ENCODE measurements at regions not wholly inside any gene's neighbourhood (a gene's known extent, or its start where the extent isn't known, plus 50 kb on each side); places are given as distances from the start of the nearest gene placed in this dataset.

- H3K36me3 ChIP-seq (replicated peaks in 1 of 2; ENCODE audit: control insufficient read depth in 1 of 2, insufficient read depth in 2 of 2, low read length in 2 of 2) = no peaks in the 10 kb centered on the region
- in situ Hi-C loops (cut with HindIII; ENCODE audit: extremely low pct_ligation_motif_present, low pct_unique_long_range_greater_than_20kb) = no loop called here
- TF ChIP-seq ZNF275 (CRISPR knock-in tag; IDR thresholded peaks at IDR 0.05; ENCODE audit: borderline replicate concordance) = no peak
- TF ChIP-seq PRMT3 (CRISPR knock-in tag; IDR thresholded peaks at IDR 0.05; ENCODE audit: borderline replicate concordance, low read depth) = no peak
- TF ChIP-seq BATF2 (CRISPR knock-in tag; IDR thresholded peaks at IDR 0.05) = no peak
- TF ChIP-seq HDAC1 (CRISPR knock-in tag; IDR thresholded peaks at IDR 0.05) = no peak
- H3K9ac ChIP-seq (ENCODE audit: insufficient read depth, low read depth, low read length) = no peak overlapping the region
- ATAC-seq (no peak), FAIRE-seq (no peak), DNase-seq (ENCODE audit: low spot score) (no peak)
- no peaks in the 10 kb centered on the region for H3K27me3 ChIP-seq (ENCODE audit: control insufficient read depth in 1 of 2, insufficient read depth in 2 of 2, low read length in 2 of 2)
- no peaks in the 10 kb centered on the region for H3K9me3 ChIP-seq (ENCODE audit: low read length)
- BruUV-seq (replicated peaks) = no TSS peak
- ChIA-PET CTCF (ENCODE audit: low intra/inter-chr PET ratio, low total read pairs) (no interaction called here), POLR2A (no interaction called here)
- WGBS (ENCODE audit: low lambda C conversion rate) = 0% methylated on average over 1 of the region's 1 CpG
- no peak overlapping the region for H3K4me2 ChIP-seq (ENCODE audit: low read depth, low read length)
- no peak overlapping the region for H2AFZ ChIP-seq (ENCODE audit: low read length)
- H3K4me1 ChIP-seq (ENCODE audit: insufficient read depth, low read length) = no peaks in the 10 kb centered on the region
- intact Hi-C loops (cut with micrococcal nuclease; ENCODE audit: unreplicated experiment) = no loop called here
- H3K27ac ChIP-seq (ENCODE audit: extremely low read length, insufficient read depth, low read length) = no peak overlapping the region
- H3K4me3 ChIP-seq (replicated peaks in 1 of 3; ENCODE audit: insufficient read depth in 1 of 3, low read depth in 2 of 3, low read length in 3 of 3) = no peak overlapping the region
- H3K79me2 ChIP-seq (ENCODE audit: insufficient read depth, low read length) = no peaks in the 10 kb centered on the region
- H4K20me1 ChIP-seq (ENCODE audit: insufficient read depth, low read length) = no peaks in the 10 kb centered on the region
Measured at GRCh38 chr18:45267622-45268021, 347.7 kb upstream of the SLC14A2 start.

GRCh38 chr18:45268583-45268982 is 346.7 kb upstream of the SLC14A2 start:
- no peak for FAIRE-seq
- ChIA-PET CTCF (ENCODE audit: low intra/inter-chr PET ratio, low total read pairs) (no interaction called here), POLR2A (no interaction called here)
- H3K36me3 ChIP-seq (replicated peaks in 1 of 2; ENCODE audit: control insufficient read depth in 1 of 2, insufficient read depth in 2 of 2, low read length in 2 of 2) = no peaks in the 10 kb centered on the region
- BruUV-seq (replicated peaks) = no TSS peak
- H3K4me3 ChIP-seq (replicated peaks in 1 of 3; ENCODE audit: insufficient read depth in 1 of 3, low read depth in 2 of 3, low read length in 3 of 3) = no peak overlapping the region
- H3K79me2 ChIP-seq (ENCODE audit: insufficient read depth, low read length) = no peaks in the 10 kb centered on the region
- no peak overlapping the region for H3K27ac ChIP-seq (ENCODE audit: extremely low read length, insufficient read depth, low read length)
- no peak for DNase-seq (ENCODE audit: low spot score)
- no peak overlapping the region for H3K9ac ChIP-seq (ENCODE audit: insufficient read depth, low read depth, low read length)
- 0% methylated on average over 1 of the region's 1 CpG for WGBS (ENCODE audit: low lambda C conversion rate)
- peaks cover 8% of the 10 kb centered on the region; the same call in 1 of the 2 replicates for H3K9me3 ChIP-seq (ENCODE audit: low read length)
- intact Hi-C loops (cut with micrococcal nuclease; ENCODE audit: unreplicated experiment) = no loop called here
- no peaks in the 10 kb centered on the region for H3K27me3 ChIP-seq (ENCODE audit: control insufficient read depth in 1 of 2, insufficient read depth in 2 of 2, low read length in 2 of 2)
- H4K20me1 ChIP-seq (ENCODE audit: insufficient read depth, low read length) = no peaks in the 10 kb centered on the region
- H2AFZ ChIP-seq (ENCODE audit: low read length) = no peak overlapping the region
- H3K4me2 ChIP-seq (ENCODE audit: low read depth, low read length) = no peak overlapping the region
- H3K4me1 ChIP-seq (ENCODE audit: insufficient read depth, low read length) = no peaks in the 10 kb centered on the region
- no peak for ATAC-seq
- in situ Hi-C loops (cut with HindIII; ENCODE audit: extremely low pct_ligation_motif_present, low pct_unique_long_range_greater_than_20kb) = no loop called here
- TF ChIP-seq ZSCAN20 (CRISPR knock-in tag; IDR thresholded peaks at IDR 0.05; ENCODE audit: borderline replicate concordance) (no peak), ERF (CRISPR knock-in tag; IDR thresholded peaks at IDR 0.05) (no peak), NCOR1 (IDR thresholded peaks at IDR 0.05; ENCODE audit: borderline replicate concordance, low read length) (no peak), MTA3 (CRISPR knock-in tag; IDR thresholded peaks at IDR 0.05) (no peak), SALL1 (CRISPR knock-in tag; IDR thresholded peaks at IDR 0.05) (no peak), ZNF225 (CRISPR knock-in tag; IDR thresholded peaks at IDR 0.05) (no peak), ZBTB26 (CRISPR knock-in tag; IDR thresholded peaks at IDR 0.05; ENCODE audit: borderline replicate concordance) (no peak), HOXA3 (CRISPR knock-in tag; IDR thresholded peaks at IDR 0.05) (no peak), SCMH1 (CRISPR knock-in tag; IDR thresholded peaks at IDR 0.05; ENCODE audit: borderline replicate concordance) (no peak)
- TF ChIP-seq, protein P1, sequence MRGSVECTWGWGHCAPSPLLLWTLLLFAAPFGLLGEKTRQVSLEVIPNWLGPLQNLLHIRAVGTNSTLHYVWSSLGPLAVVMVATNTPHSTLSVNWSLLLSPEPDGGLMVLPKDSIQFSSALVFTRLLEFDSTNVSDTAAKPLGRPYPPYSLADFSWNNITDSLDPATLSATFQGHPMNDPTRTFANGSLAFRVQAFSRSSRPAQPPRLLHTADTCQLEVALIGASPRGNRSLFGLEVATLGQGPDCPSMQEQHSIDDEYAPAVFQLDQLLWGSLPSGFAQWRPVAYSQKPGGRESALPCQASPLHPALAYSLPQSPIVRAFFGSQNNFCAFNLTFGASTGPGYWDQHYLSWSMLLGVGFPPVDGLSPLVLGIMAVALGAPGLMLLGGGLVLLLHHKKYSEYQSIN (CRISPR knock-in tag; IDR thresholded peaks at IDR 0.05; ENCODE audit: borderline replicate concordance) = no peak
